Activated CD4-positive, CD25-positive, alpha-beta regulatory T cell (primary cell): ENCODE measurements at regions not wholly inside any gene's neighbourhood (a gene's known extent, or its start where the extent isn't known, plus 50 kb on each side); places are given as distances from the start of the nearest gene placed in this dataset.
"Not testable (repeated sequence)": the region's sequence is repeated elsewhere in the genome, so short reads cannot be mapped to it uniquely, and the experiment has no call there.

Source experiments
- DNase-seq, 4 experiments: peaks; one replicate each; lab custom pipeline; 2025; lab: John Stamatoyannopoulos, UW

- DNase-seq, result not testable (repeated sequence)
Observed at GRCh38 chr2:133882159-133882558, 313.9 kb upstream of the NCKAP5 start.

- no peak for DNase-seq
Observed at GRCh38 chr2:133884739-133885381, 316.6 kb upstream of the NCKAP5 start.

GRCh38 chr2:133885847-133886246 is 317.6 kb upstream of the NCKAP5 start:
- no peak for DNase-seq

GRCh38 chr2:133886735-133887675 is 318.7 kb upstream of the NCKAP5 start:
- DNase-seq, result peak in 1 of 4 experiments; percentile 8

- no peak for DNase-seq
Observed at GRCh38 chr2:133887676-133888040, 319.4 kb upstream of the NCKAP5 start.

- DNase-seq, result no peak
Observed at GRCh38 chr2:133888107-133888506, 319.8 kb upstream of the NCKAP5 start.

- no peak for DNase-seq
Observed at GRCh38 chr2:133888621-133889219, 320.5 kb upstream of the NCKAP5 start.

GRCh38 chr2:133892352-133892913 is 324.2 kb upstream of the NCKAP5 start:
- DNase-seq, result no peak

GRCh38 chr2:133894429-133894828 is 326.2 kb upstream of the NCKAP5 start:
- DNase-seq, result no peak

- DNase-seq, result not testable (repeated sequence)
Observed at GRCh38 chr2:133897838-133898237, 329.6 kb upstream of the NCKAP5 start.

- DNase-seq, result no peak
Observed at GRCh38 chr2:133900909-133901308, 332.6 kb upstream of the NCKAP5 start.

GRCh38 chr2:133906396-133906795 is 338.1 kb upstream of the NCKAP5 start:
- no peak for DNase-seq

GRCh38 chr2:133906926-133907325 is 338.7 kb upstream of the NCKAP5 start:
- DNase-seq, result no peak

- no peak for DNase-seq
Observed at GRCh38 chr2:133908171-133908570, 339.9 kb upstream of the NCKAP5 start.

- no peak for DNase-seq
Observed at GRCh38 chr2:133918141-133918540, 335.7 kb upstream of the MGAT5 start.

- no peak for DNase-seq
Observed at GRCh38 chr2:133919285-133919684, 334.6 kb upstream of the MGAT5 start.

GRCh38 chr2:133927894-133928293 is 326.0 kb upstream of the MGAT5 start:
- no peak for DNase-seq

GRCh38 chr2:133936096-133936495 is 317.8 kb upstream of the MGAT5 start:
- no peak for DNase-seq

GRCh38 chr2:133936601-133937000 is 317.3 kb upstream of the MGAT5 start:
- DNase-seq, result no peak

- DNase-seq, result no peak
Observed at GRCh38 chr2:133937669-133938068, 316.2 kb upstream of the MGAT5 start.

GRCh38 chr2:133940134-133940533 is 313.7 kb upstream of the MGAT5 start:
- no peak for DNase-seq

GRCh38 chr2:133941666-133942065 is 312.2 kb upstream of the MGAT5 start:
- no peak for DNase-seq

GRCh38 chr2:133942398-133942797 is 311.5 kb upstream of the MGAT5 start:
- no peak for DNase-seq
